22Rv1 (cell line): ENCODE measurements at regions not wholly inside any gene's neighbourhood (a gene's known extent, or its start where the extent isn't known, plus 50 kb on each side); places are given as distances from the start of the nearest gene placed in this dataset.

Experiments used
- H3K27ac ChIP-seq: fragments of 450-650 bp; 2 replicates; pipeline ENCODE4 v1.5.1; 2017
- ZFX ChIP-seq: fragments of 450-650 bp; IDR thresholded peaks from 2 replicates; pipeline ENCODE4 v1.6.1; 2017; ENCODE audit warnings: antibody characterized with exemption, borderline replicate concordance
- TF ChIP-seq, protein P1 (sequence below): fragments of 450-650 bp; IDR thresholded peaks from 2 replicates; pipeline ENCODE4 v1.5.1; 2017; ENCODE audit warnings: mild to moderate bottlenecking

DNA sequence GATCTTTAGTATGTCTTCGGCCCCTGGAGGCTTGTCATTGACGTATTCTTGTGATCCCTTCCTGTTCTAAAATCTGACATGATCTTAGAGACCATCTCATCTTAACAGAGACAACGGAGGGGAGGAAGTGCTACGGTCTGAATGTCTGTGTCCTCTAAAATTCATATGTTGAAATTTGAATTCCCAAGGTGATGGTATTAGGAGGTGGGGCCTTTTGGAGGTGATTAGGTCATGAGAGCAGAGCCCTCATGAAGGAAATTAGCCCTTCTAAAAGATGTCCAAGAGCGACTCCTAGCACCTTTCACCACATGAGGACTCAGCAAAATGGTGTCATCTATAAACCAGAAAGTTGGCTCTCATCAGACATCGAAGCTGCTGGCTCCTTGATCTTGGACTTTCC lies 233.2 kb upstream of the CMC1 start:
- TF ChIP-seq, protein P1, sequence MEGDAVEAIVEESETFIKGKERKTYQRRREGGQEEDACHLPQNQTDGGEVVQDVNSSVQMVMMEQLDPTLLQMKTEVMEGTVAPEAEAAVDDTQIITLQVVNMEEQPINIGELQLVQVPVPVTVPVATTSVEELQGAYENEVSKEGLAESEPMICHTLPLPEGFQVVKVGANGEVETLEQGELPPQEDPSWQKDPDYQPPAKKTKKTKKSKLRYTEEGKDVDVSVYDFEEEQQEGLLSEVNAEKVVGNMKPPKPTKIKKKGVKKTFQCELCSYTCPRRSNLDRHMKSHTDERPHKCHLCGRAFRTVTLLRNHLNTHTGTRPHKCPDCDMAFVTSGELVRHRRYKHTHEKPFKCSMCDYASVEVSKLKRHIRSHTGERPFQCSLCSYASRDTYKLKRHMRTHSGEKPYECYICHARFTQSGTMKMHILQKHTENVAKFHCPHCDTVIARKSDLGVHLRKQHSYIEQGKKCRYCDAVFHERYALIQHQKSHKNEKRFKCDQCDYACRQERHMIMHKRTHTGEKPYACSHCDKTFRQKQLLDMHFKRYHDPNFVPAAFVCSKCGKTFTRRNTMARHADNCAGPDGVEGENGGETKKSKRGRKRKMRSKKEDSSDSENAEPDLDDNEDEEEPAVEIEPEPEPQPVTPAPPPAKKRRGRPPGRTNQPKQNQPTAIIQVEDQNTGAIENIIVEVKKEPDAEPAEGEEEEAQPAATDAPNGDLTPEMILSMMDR = no peak
- no peak for TF ChIP-seq ZFX
- H3K27ac ChIP-seq = no peak overlapping the region

DNA sequence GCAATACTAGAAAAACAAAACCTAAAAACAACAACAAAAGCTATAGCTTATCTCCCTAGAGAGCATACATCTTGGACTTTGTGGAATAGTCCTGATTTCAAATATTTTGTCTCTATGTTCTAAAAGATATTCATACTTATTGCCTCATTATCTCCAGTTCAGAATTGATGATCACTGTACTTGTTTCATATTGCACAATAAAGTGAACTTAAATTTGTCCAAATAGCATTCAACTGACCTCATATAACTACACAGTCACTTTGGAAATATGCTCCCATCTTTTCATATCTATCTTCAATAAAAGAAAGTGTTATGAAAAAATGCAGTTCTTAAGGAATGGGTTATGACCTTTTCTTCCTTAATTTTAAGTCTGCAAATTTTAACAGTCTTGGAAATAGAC lies 228.6 kb upstream of the CMC1 start:
- TF ChIP-seq, protein P1 = no peak
- no peak for TF ChIP-seq ZFX
- no peak overlapping the region for H3K27ac ChIP-seq

DNA sequence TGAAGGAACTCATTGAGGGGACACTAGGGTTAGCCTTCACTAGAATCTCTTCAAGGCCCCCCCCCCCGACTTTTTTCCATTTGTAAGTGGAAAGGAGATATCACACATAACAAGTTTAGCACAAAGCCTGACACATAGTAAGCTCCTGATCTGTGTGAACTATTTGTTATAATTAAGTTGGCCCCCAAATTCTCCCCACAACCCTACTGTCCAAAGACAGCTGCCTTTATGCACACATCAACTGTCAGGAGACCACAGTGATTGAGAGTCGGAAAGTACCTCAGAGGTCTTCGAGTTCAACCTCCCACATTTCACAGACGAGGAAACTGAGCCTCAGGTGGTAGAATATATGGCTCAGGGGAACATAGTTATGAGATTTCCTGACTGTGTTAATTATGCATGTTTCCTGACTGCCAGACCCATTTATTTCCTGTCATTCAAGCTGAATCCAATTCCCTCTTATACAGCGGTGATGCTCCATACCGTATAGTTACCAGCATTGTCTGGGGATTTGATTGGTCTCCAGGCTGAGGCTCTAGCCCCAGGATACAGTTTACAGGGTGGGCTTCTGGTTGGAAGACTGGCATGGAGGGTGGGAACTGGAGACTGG lies 227.4 kb upstream of the CMC1 start:
- no peak for TF ChIP-seq ZFX
- TF ChIP-seq, protein P1 = no peak
- H3K27ac ChIP-seq = no peak overlapping the region

DNA sequence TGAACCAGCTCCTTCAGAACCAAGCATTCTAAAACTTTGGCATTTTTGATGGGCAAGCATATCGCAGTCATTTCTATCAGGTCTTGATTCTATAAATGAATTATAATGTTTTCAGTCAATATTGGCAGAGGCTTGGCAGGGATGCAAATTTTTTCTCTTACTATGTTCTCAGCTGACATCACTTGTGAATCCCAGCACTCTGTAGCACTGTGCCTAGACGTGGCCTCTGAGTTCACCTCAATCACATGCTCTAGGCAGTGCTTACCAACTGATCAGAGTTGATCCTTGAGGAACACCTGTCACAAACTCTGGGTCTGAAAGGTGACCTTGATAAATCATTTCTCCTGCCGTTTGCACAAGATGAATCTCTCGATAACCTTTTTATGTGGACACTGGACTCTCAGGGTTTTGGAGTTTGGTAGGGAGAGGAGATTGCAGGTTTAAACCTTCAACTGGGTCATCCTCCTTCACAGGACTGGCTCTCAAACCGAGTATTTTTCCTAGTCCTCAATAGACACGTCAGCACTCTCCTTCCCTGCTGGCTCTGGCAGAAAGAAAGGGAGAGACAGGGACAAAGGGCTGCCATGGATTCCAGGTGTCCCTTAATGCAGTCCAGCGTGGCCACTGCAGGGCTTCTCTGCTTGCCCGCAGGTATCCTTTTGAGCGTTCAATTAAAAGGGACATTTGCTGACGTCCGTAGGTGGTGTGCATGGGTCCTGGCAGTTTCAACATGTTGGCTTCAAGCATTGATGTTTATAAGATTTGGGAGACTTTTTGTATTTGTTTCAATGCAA lies 222.3 kb upstream of the CMC1 start:
- peak overlapping the region; percentile 72 for H3K27ac ChIP-seq
- TF ChIP-seq ZFX = no peak
- TF ChIP-seq, protein P1 = no peak

DNA sequence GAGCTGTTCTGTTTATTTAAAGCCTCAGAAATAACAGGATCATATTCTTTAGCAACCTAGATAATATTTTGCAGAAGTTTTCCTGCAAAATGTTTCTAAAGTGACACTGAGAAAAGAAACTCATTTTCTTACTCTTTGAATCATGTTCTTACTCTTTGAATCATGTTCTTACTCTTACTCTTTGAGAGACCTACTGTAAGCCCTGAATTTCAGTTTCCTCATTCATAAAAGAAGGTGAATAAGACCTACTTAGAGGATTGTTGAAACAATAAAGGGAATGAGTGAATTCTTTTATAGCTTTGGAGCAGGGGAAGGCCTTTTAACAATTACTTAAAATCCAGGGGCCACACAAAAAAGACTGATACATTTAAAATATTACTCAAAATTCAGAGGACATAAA lies 221.7 kb upstream of the CMC1 start:
- peak overlapping the region; percentile 72 for H3K27ac ChIP-seq

DNA sequence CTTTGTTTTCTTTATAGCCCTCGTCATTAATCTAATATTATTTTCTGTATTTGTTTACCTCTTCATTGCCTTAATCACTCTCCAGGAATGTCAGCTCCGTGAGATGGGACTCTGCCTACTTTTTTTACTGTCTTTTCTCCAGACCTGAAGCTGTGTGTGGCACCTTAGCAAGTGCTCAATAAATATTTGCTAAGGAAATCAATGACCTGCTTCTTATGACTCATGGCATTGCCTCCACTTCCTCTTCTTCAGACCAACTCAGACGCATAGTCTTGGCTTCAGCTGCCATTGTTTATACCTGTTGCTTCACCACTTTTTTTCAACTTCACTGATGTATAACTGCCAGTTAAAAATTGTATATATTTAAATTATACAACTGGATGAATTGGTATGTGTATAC lies 218.5 kb upstream of the CMC1 start:
- H3K27ac ChIP-seq = no peak overlapping the region
- TF ChIP-seq ZFX = no peak
- TF ChIP-seq, protein P1 = no peak

More for the DNA sequence above, 221.7 kb upstream of the CMC1 start:
- no peak for TF ChIP-seq ZFX
- TF ChIP-seq, protein P1 = no peak

DNA sequence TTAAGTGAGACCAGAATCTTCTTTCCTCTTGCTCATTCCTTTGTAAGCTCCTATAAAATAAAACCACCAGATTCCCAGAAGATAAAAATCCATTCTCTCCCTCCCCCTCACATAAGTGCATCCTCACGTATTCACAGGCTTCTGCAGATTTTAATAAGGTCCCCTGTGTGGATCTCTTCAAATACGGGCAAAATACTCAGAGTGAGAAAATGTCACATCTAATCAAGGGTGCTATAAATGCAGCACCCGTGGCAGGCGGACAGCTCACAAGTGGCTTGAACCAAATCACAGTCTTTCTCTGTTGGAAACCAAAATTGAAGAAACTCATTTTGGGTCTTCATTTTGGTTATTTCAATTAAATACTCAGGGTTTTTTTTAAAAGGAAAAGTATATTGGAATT lies 212.9 kb upstream of the CMC1 start:
- no peak for TF ChIP-seq ZFX
- TF ChIP-seq, protein P1 = no peak
- no peak overlapping the region for H3K27ac ChIP-seq
